ENCODE measurements at regions not wholly inside any gene's neighbourhood (a gene's known extent, or its start where the extent isn't known, plus 50 kb on each side); places are given as distances from the start of the nearest gene placed in this dataset.

DNA sequence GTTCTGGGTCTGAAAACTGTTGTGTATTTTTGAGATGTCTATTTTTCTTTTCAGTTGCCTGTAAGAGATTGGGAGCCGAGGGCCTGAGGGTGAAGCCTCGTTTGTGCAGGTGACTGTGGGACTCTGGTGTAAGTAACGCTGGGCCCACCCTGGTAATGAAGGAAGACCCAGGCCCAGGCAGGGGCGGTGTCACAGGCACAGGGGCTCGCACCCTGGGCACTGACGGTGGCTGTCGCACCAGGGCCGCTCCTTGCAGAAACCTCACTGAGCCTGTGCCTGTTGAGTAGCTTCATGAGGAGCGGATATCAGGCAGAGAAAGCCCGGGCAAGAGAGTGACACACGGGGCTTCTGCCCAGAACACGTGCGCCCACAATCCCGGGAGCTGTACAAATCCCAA, 541.4 kb downstream of the TRIML1 start:
- H2BK15ac ChIP-seq (ENCODE audit: low read depth, low read length): no peak overlapping the region

More for the DNA sequence above, 541.4 kb downstream of the TRIML1 start:
- no peak overlapping the region for H3K18ac ChIP-seq (ENCODE audit: low read depth, low read length)
- TF ChIP-seq MAFK (IDR thresholded peaks at IDR 0.05; ENCODE audit: low read depth, low read length) (no peak), POLR2A (IDR thresholded peaks at IDR 0.05; ENCODE audit: low read depth, low read length) (no peak), SMC3 (IDR thresholded peaks at IDR 0.05; ENCODE audit: low read depth, low read length) (no peak), MXI1 (IDR thresholded peaks at IDR 0.05; ENCODE audit: borderline replicate concordance, low read depth, low read length) (no peak), CHD1 (IDR thresholded peaks at IDR 0.05; ENCODE audit: low read depth, low read length) (no peak), RCOR1 (IDR thresholded peaks at IDR 0.05; ENCODE audit: insufficient replicate concordance, low read length) (no peak), NFE2L2 (IDR thresholded peaks at IDR 0.05; ENCODE audit: low read depth, low read length) (no peak), CEBPB (IDR thresholded peaks at IDR 0.05; ENCODE audit: low read depth, low read length) (no peak), BHLHE40 (IDR thresholded peaks at IDR 0.05; ENCODE audit: low read depth, low read length) (no peak), MAZ (IDR thresholded peaks at IDR 0.05; ENCODE audit: borderline replicate concordance, low read depth, low read length) (no peak)
- TF ChIP-seq, protein P1, sequence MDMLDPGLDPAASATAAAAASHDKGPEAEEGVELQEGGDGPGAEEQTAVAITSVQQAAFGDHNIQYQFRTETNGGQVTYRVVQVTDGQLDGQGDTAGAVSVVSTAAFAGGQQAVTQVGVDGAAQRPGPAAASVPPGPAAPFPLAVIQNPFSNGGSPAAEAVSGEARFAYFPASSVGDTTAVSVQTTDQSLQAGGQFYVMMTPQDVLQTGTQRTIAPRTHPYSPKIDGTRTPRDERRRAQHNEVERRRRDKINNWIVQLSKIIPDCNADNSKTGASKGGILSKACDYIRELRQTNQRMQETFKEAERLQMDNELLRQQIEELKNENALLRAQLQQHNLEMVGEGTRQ (IDR thresholded peaks at IDR 0.05; ENCODE audit: low read depth, low read length): no peak
- TF ChIP-seq, protein P2, sequence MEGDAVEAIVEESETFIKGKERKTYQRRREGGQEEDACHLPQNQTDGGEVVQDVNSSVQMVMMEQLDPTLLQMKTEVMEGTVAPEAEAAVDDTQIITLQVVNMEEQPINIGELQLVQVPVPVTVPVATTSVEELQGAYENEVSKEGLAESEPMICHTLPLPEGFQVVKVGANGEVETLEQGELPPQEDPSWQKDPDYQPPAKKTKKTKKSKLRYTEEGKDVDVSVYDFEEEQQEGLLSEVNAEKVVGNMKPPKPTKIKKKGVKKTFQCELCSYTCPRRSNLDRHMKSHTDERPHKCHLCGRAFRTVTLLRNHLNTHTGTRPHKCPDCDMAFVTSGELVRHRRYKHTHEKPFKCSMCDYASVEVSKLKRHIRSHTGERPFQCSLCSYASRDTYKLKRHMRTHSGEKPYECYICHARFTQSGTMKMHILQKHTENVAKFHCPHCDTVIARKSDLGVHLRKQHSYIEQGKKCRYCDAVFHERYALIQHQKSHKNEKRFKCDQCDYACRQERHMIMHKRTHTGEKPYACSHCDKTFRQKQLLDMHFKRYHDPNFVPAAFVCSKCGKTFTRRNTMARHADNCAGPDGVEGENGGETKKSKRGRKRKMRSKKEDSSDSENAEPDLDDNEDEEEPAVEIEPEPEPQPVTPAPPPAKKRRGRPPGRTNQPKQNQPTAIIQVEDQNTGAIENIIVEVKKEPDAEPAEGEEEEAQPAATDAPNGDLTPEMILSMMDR (conservative IDR thresholded peaks at IDR 0.05; ENCODE audit: low read depth, low read length): no peak
- no peak overlapping the region for H2BK120ac ChIP-seq (ENCODE audit: low read depth, low read length)
- no peak overlapping the region for H2BK20ac ChIP-seq (ENCODE audit: low read depth, low read length)
- no peaks in the 10 kb centered on the region for H3K27me3 ChIP-seq (ENCODE audit: control insufficient read depth, insufficient read depth, low read length)
- intact Hi-C loops (cut with micrococcal nuclease): no loop called here
- H4K91ac ChIP-seq (ENCODE audit: insufficient read depth, low read depth, low read length): no peak overlapping the region
- no peak overlapping the region for H3K4ac ChIP-seq (ENCODE audit: low read depth, low read length)
- H2AFZ ChIP-seq (replicated peaks; ENCODE audit: low read length, poor library complexity): no peak overlapping the region
- WGBS, 2 experiments (ENCODE audit: extremely low coverage in 2 of 2, insufficient read length in 1 of 2): 81% methylated on average over 13 of the region's 14 CpGs; no CpG with 5 or more reads in 1 of the 2 experiments
- H3K4me1 ChIP-seq (ENCODE audit: control insufficient read depth, insufficient read depth, low read length): no peaks in the 10 kb centered on the region
- in situ Hi-C loops (cut with MboI; ENCODE audit: low sequenced_read_pairs): no loop called here
- no peaks in the 10 kb centered on the region for H3K79me1 ChIP-seq (ENCODE audit: low read depth in 1 of 2, low read length in 2 of 2)
- H3K27ac ChIP-seq (ENCODE audit: insufficient read depth, low read length): no peak overlapping the region
- no peak overlapping the region for H3K56ac ChIP-seq (ENCODE audit: extremely low read depth, insufficient read depth, low read length)
- H4K5ac ChIP-seq (ENCODE audit: low read depth, low read length): no peak overlapping the region
- no peak overlapping the region for H2BK5ac ChIP-seq (ENCODE audit: low read depth, low read length, poor library complexity, severe bottlenecking)
- ChIA-PET POLR2A (ENCODE audit: unreplicated experiment) (no interaction called here), CTCF (no interaction called here)
- no peak for DNase-seq
- H4K20me1 ChIP-seq (ENCODE audit: insufficient read depth, low read length): no peaks in the 10 kb centered on the region
- H2AK5ac ChIP-seq (ENCODE audit: low read depth, low read length): no peak overlapping the region
- no peak for ATAC-seq (ENCODE audit: low read depth)
- no peak overlapping the region for H4K8ac ChIP-seq (ENCODE audit: low read depth in 2 of 2, low read length in 2 of 2)
- dilution Hi-C loops (cut with HindIII; ENCODE audit: low sequenced_read_pairs, unreplicated experiment): no loop called here
- no peaks in the 10 kb centered on the region for H3K36me3 ChIP-seq (ENCODE audit: control insufficient read depth, insufficient read depth, low read length)
- no TSS peak for BruUV-seq (replicated peaks)
- no peak overlapping the region for H3K9ac ChIP-seq (ENCODE audit: low read depth, low read length)
- H3K14ac ChIP-seq (replicated peaks; ENCODE audit: low read depth, low read length): no peak overlapping the region
- no peak overlapping the region for H2AK9ac ChIP-seq (replicated peaks; ENCODE audit: low read depth, low read length, poor library complexity)
- H3K4me3 ChIP-seq (ENCODE audit: insufficient read depth, low read depth, low read length): no peak overlapping the region
- H3K9me1 ChIP-seq (ENCODE audit: insufficient read depth, low read length): no peaks in the 10 kb centered on the region
- peaks cover 2% of the 10 kb centered on the region; the same call in 1 of the 2 replicates for H3K9me3 ChIP-seq (ENCODE audit: control insufficient read depth, insufficient read depth, low read length)
- H3K23ac ChIP-seq (ENCODE audit: low read depth, low read length): no peak overlapping the region
- H3K4me2 ChIP-seq (ENCODE audit: low read depth, low read length): no peak overlapping the region

Data from IMR-90 (cell line).